T-helper 1 cell treated with Interleukin-12 subunit alpha and Interleukin-12 subunit beta and Interleukin-4 antibody, amounts not matched to agents 30 ng/mL and 1 ng/mL, for 36 hours (primary cell): ENCODE measurements at regions not wholly inside any gene's neighbourhood (a gene's known extent, or its start where the extent isn't known, plus 50 kb on each side); places are given as distances from the start of the nearest gene placed in this dataset.

Source experiments
- intact Hi-C: fragments of 100-400 bp; cut with micrococcal nuclease; formaldehyde crosslinking; loops from one replicate; pipeline ENCODE4 v1.15.1; 2024

- intact Hi-C loops, result no loop called here
Observed at GRCh38 chr20:41951615-41952014, 333.4 kb upstream of the CHD6 start.

- intact Hi-C loops, result no loop called here
Observed at GRCh38 chr20:41939659-41940058, 321.5 kb upstream of the CHD6 start.

GRCh38 chr20:41938353-41938752 lies 320.2 kb upstream of the CHD6 start:
- intact Hi-C loops, result no loop called here

- intact Hi-C loops, result no loop called here
Observed at GRCh38 chr20:41935259-41935791, 317.1 kb upstream of the CHD6 start.

- intact Hi-C loops, result no loop called here
Observed at GRCh38 chr20:41932431-41932830, 314.3 kb upstream of the CHD6 start.

GRCh38 chr20:41927655-41928054 lies 309.5 kb upstream of the CHD6 start:
- intact Hi-C loops, result no loop called here

- intact Hi-C loops, result no loop called here
Observed at GRCh38 chr20:41927189-41927588, 309.0 kb upstream of the CHD6 start.

GRCh38 chr20:41925476-41925875 lies 307.3 kb upstream of the CHD6 start:
- intact Hi-C loops, result no loop called here

- intact Hi-C loops, result no loop called here
Observed at GRCh38 chr20:41923624-41924023, 305.4 kb upstream of the CHD6 start.

GRCh38 chr20:41913146-41913545 lies 295.0 kb upstream of the CHD6 start:
- intact Hi-C loops, result no loop called here

- intact Hi-C loops, result no loop called here
Observed at GRCh38 chr20:41910558-41910957, 292.4 kb upstream of the CHD6 start.

- intact Hi-C loops, result no loop called here
Observed at GRCh38 chr20:41905199-41905598, 287.0 kb upstream of the CHD6 start.

GRCh38 chr20:41903586-41903985 lies 285.4 kb upstream of the CHD6 start:
- intact Hi-C loops, result no loop called here

GRCh38 chr20:41902346-41902745 lies 284.2 kb upstream of the CHD6 start:
- intact Hi-C loops, result no loop called here

GRCh38 chr20:41900201-41900691 lies 282.1 kb upstream of the CHD6 start:
- intact Hi-C loops, result no loop called here

- intact Hi-C loops, result no loop called here
Observed at GRCh38 chr20:41897708-41898107, 279.5 kb upstream of the CHD6 start.

GRCh38 chr20:41895241-41896032 lies 277.3 kb upstream of the CHD6 start:
- intact Hi-C loops, result no loop called here

- intact Hi-C loops, result no loop called here
Observed at GRCh38 chr20:41894255-41894963, 276.2 kb upstream of the CHD6 start.

GRCh38 chr20:41892031-41892430 lies 273.9 kb upstream of the CHD6 start:
- intact Hi-C loops, result no loop called here

- intact Hi-C loops, result no loop called here
Observed at GRCh38 chr20:41889844-41890224, 271.7 kb upstream of the CHD6 start.

- intact Hi-C loops, result no loop called here
Observed at GRCh38 chr20:41889126-41889843, 271.1 kb upstream of the CHD6 start.

- intact Hi-C loops, result no loop called here
Observed at GRCh38 chr20:41888434-41888833, 270.3 kb upstream of the CHD6 start.
